H9 (cell line): ENCODE measurements at regions not wholly inside any gene's neighbourhood (a gene's known extent, or its start where the extent isn't known, plus 50 kb on each side); places are given as distances from the start of the nearest gene placed in this dataset.

Experiments used
- DNase-seq: peaks from one replicate; pipeline ENCODE4 v3.0.0-alpha.2; 2017
- H2AFZ ChIP-seq: one replicate; pipeline ENCODE4 v1.6.1; 2013; ENCODE audit warnings: mild to moderate bottlenecking, low read length, control low read depth, moderate library complexity
- H2AK5ac ChIP-seq: 2 replicates; pipeline ENCODE4 v1.6.1; 2013; ENCODE audit warnings: low read length, control low read depth, mixed read lengths; ENCODE audit not compliant: insufficient read length
- H2BK120ac ChIP-seq: one replicate; pipeline ENCODE4 v1.6.1; 2013; ENCODE audit warnings: low read depth, mild to moderate bottlenecking, low read length, control low read depth, inconsistent platforms; ENCODE audit not compliant: poor library complexity, severe bottlenecking
- H2BK12ac ChIP-seq: 2 replicates; pipeline ENCODE4 v1.6.1; 2013; ENCODE audit warnings: low read length, control low read depth, mixed read lengths, low read depth; ENCODE audit not compliant: insufficient read length
- H2BK15ac ChIP-seq: 2 replicates; pipeline ENCODE4 v1.6.1; 2013; ENCODE audit warnings: low read depth, low read length, control low read depth
- H2BK20ac ChIP-seq: one replicate; pipeline ENCODE4 v1.6.1; 2013; ENCODE audit warnings: low read depth, mild to moderate bottlenecking, low read length, control low read depth, inconsistent platforms; ENCODE audit not compliant: poor library complexity, severe bottlenecking
- H2BK5ac ChIP-seq: 2 replicates; pipeline ENCODE4 v1.6.1; 2013; ENCODE audit warnings: low read length, control low read depth, mixed read lengths; ENCODE audit not compliant: insufficient read length
- H3K14ac ChIP-seq: 2 replicates; pipeline ENCODE4 v1.6.1; 2013; ENCODE audit warnings: low read length, control low read depth; ENCODE audit not compliant: insufficient read depth
- H3K18ac ChIP-seq: 2 replicates; pipeline ENCODE4 v1.6.1; 2013; ENCODE audit warnings: low read depth, mild to moderate bottlenecking, mixed read lengths, low read length, control low read depth; ENCODE audit not compliant: insufficient read length
- H3K23ac ChIP-seq: 2 replicates; pipeline ENCODE4 v1.6.1; 2013; ENCODE audit warnings: low read length, control low read depth, mixed read lengths, low read depth; ENCODE audit not compliant: insufficient read length
- H3K23me2 ChIP-seq: 2 replicates; pipeline ENCODE4 v1.6.1; 2013; ENCODE audit warnings: low read depth, mild to moderate bottlenecking, mixed read lengths, low read length, control low read depth; ENCODE audit not compliant: insufficient read length, poor library complexity, severe bottlenecking
- H3K27ac ChIP-seq: 2 replicates; pipeline ENCODE4 v1.5.1; 2013; ENCODE audit warnings: low read length, control low read depth, mixed read lengths, low read depth; ENCODE audit not compliant: insufficient read length
- H3K27me3 ChIP-seq: 2 replicates; pipeline ENCODE4 v1.6.1; 2013; ENCODE audit warnings: low read length, control low read depth, inconsistent platforms; ENCODE audit not compliant: insufficient read depth
- H3K4ac ChIP-seq: 2 replicates; pipeline ENCODE4 v1.6.1; 2013; ENCODE audit warnings: low read depth, mild to moderate bottlenecking, control low read depth, inconsistent platforms, low read length, moderate library complexity
- H3K4me1 ChIP-seq: 2 replicates; pipeline ENCODE4 v1.6.1; 2013; ENCODE audit warnings: low read length, control low read depth, inconsistent platforms; ENCODE audit not compliant: insufficient read depth
- H3K4me2 ChIP-seq: 2 replicates; pipeline ENCODE4 v1.6.1; 2013; ENCODE audit warnings: low read length, control low read depth, mixed read lengths; ENCODE audit not compliant: insufficient read length, insufficient read depth
- H3K56ac ChIP-seq: 2 replicates; pipeline ENCODE4 v1.6.1; 2013; ENCODE audit warnings: low read depth, mild to moderate bottlenecking, mixed read lengths, low read length, control low read depth; ENCODE audit not compliant: insufficient read length
- H3K79me1 ChIP-seq: 2 replicates; pipeline ENCODE4 v1.6.1; 2013; ENCODE audit warnings: low read depth, mild to moderate bottlenecking, moderate library complexity, low read length, control low read depth, inconsistent platforms; ENCODE audit not compliant: insufficient read depth, poor library complexity, severe bottlenecking
- H3K79me2 ChIP-seq: 2 replicates; pipeline ENCODE4 v1.6.1; 2013; ENCODE audit warnings: low read length, control low read depth, inconsistent platforms; ENCODE audit not compliant: insufficient read depth
- H3K9ac ChIP-seq: 2 replicates; pipeline ENCODE4 v1.6.1; 2013; ENCODE audit warnings: low read length, control low read depth, mixed read lengths; ENCODE audit not compliant: insufficient read length; ENCODE audit errors: extremely low read depth
- H3K9me3 ChIP-seq: one replicate; pipeline ENCODE4 v1.6.1; 2013; ENCODE audit warnings: low read depth, low read length, inconsistent platforms; ENCODE audit not compliant: control insufficient read depth
- H3T11ph ChIP-seq: one replicate; pipeline ENCODE4 v1.6.1; 2013; ENCODE audit warnings: mild to moderate bottlenecking, low read length, control low read depth, inconsistent platforms
- H4K20me1 ChIP-seq: one replicate; pipeline ENCODE4 v1.6.1; 2013; ENCODE audit not compliant: control insufficient read depth, insufficient read length, insufficient read depth
- H4K5ac ChIP-seq: 2 replicates; pipeline ENCODE4 v1.6.1; 2013; ENCODE audit warnings: low read depth, mild to moderate bottlenecking, mixed read lengths, low read length, control low read depth; ENCODE audit not compliant: insufficient read length
- H4K8ac ChIP-seq: replicated peaks from 2 replicates; pipeline ENCODE4 v1.6.1; 2013; ENCODE audit warnings: low read length, control low read depth, mixed read lengths, low read depth; ENCODE audit not compliant: insufficient read length
- H4K91ac ChIP-seq: 2 replicates; pipeline ENCODE4 v1.6.1; 2013; ENCODE audit warnings: low read depth, mild to moderate bottlenecking, moderate library complexity, mixed read lengths, low read length, control low read depth; ENCODE audit not compliant: insufficient read length
- H3K27ac Mint-ChIP-seq, 3 experiments: 2 replicates in 2 of 3; 3 replicates in 1 of 3; pipeline ENCODE4 v1.8.0; 2020 to 2021; ENCODE audit warnings: mixed read lengths in 3 of 3, mild to moderate bottlenecking in 1 of 3, moderate library complexity in 1 of 3
- H3K27me3 Mint-ChIP-seq: 2 replicates; pipeline ENCODE4 v1.8.0; 2021; ENCODE audit warnings: low read depth, mild to moderate bottlenecking, moderate library complexity, mixed read lengths
- H3K36me3 Mint-ChIP-seq, 3 experiments: 2 replicates in 2 of 3; 3 replicates in 1 of 3; pipeline ENCODE4 v1.8.0; 2020 to 2021; ENCODE audit warnings: low read depth in 3 of 3, mixed read lengths in 3 of 3; ENCODE audit not compliant: insufficient read depth in 1 of 3
- H3K4me1 Mint-ChIP-seq, 2 experiments: 2 replicates each; pipeline ENCODE4 v1.8.0; 2020; ENCODE audit warnings: mixed read lengths in 2 of 2
- H3K4me3 Mint-ChIP-seq, 2 experiments: 2 replicates in 1 of 2; 3 replicates in 1 of 2; pipeline ENCODE4 v1.8.0; 2020 to 2021; ENCODE audit warnings: mild to moderate bottlenecking in 2 of 2, mixed read lengths in 2 of 2, moderate library complexity in 1 of 2
- H3K9me3 Mint-ChIP-seq, 2 experiments: 2 replicates in 1 of 2; 3 replicates in 1 of 2; pipeline ENCODE4 v1.8.0; 2020; ENCODE audit warnings: mild to moderate bottlenecking in 2 of 2, mixed read lengths in 2 of 2, moderate library complexity in 1 of 2
- WGBS: extraction: QIAGEN DNeasy Blood & Tissue Kit; methylation state at CpG from one replicate; pipeline ENCODE4 v1.1.7; 2013; ENCODE audit warnings: missing lambda C conversion rate, low lambda C conversion rate, mixed read lengths; ENCODE audit not compliant: insufficient read length; ENCODE audit errors: extremely low coverage; 5-methylcytosine and 5-hydroxymethylcytosine counted together
- TF ChIP-seq, protein P1 (sequence below): fragments of 200-600 bp; sonication (generic); conservative IDR thresholded peaks from 3 replicates; pipeline ENCODE4 v1.8.0; 2021; ENCODE audit warnings: antibody characterized with exemption, mild to moderate bottlenecking

GRCh38 chr13:97528518-97528917 lies 94.5 kb downstream of the RAP2A start:
- DNase-seq, result no peak
- no peak overlapping the region for H4K91ac ChIP-seq
- no peak overlapping the region for H2BK5ac ChIP-seq
- H3K27ac ChIP-seq, result no peak overlapping the region
- H3K9ac ChIP-seq, result no peak overlapping the region
- no peak overlapping the region for H3K4me2 ChIP-seq
- no peak overlapping the region for H3K23ac ChIP-seq
- no peak overlapping the region for H4K5ac ChIP-seq
- no peak overlapping the region for H3K4ac ChIP-seq
- no peaks in the 10 kb centered on the region for H3K23me2 ChIP-seq
- no peak overlapping the region for H3K14ac ChIP-seq
- H3K4me3 Mint-ChIP-seq, result no peak overlapping the region
- no peak overlapping the region for H2BK15ac ChIP-seq
- no peak overlapping the region for H4K8ac ChIP-seq
- H3T11ph ChIP-seq, result no peak overlapping the region
- no peaks in the 10 kb centered on the region for H3K36me3 Mint-ChIP-seq
- no peak overlapping the region for H3K56ac ChIP-seq
- H2BK12ac ChIP-seq, result no peak overlapping the region
- H4K20me1 ChIP-seq, result no peaks in the 10 kb centered on the region
- H3K27me3 ChIP-seq, result no peaks in the 10 kb centered on the region
- TF ChIP-seq, protein P1, sequence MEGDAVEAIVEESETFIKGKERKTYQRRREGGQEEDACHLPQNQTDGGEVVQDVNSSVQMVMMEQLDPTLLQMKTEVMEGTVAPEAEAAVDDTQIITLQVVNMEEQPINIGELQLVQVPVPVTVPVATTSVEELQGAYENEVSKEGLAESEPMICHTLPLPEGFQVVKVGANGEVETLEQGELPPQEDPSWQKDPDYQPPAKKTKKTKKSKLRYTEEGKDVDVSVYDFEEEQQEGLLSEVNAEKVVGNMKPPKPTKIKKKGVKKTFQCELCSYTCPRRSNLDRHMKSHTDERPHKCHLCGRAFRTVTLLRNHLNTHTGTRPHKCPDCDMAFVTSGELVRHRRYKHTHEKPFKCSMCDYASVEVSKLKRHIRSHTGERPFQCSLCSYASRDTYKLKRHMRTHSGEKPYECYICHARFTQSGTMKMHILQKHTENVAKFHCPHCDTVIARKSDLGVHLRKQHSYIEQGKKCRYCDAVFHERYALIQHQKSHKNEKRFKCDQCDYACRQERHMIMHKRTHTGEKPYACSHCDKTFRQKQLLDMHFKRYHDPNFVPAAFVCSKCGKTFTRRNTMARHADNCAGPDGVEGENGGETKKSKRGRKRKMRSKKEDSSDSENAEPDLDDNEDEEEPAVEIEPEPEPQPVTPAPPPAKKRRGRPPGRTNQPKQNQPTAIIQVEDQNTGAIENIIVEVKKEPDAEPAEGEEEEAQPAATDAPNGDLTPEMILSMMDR, result no peak
- H3K18ac ChIP-seq, result no peak overlapping the region
- no CpG with 5 or more reads among the region's 1 CpG for WGBS
- H3K79me1 ChIP-seq, result no peaks in the 10 kb centered on the region
- H3K79me2 ChIP-seq, result no peaks in the 10 kb centered on the region
- no peak overlapping the region for H2BK20ac ChIP-seq
- H3K27ac Mint-ChIP-seq, result no peak overlapping the region
- no peaks in the 10 kb centered on the region for H3K4me1 Mint-ChIP-seq
- no peaks in the 10 kb centered on the region for H3K9me3 ChIP-seq
- no peaks in the 10 kb centered on the region; a peak in 1 of 5 replicates for H3K9me3 Mint-ChIP-seq
- no peak overlapping the region for H2AFZ ChIP-seq
- no peaks in the 10 kb centered on the region for H3K27me3 Mint-ChIP-seq
- no peak overlapping the region for H2AK5ac ChIP-seq
- no peak overlapping the region for H2BK120ac ChIP-seq
- H3K4me1 ChIP-seq, result no peaks in the 10 kb centered on the region
